Neural cell (in vitro differentiated cells): ENCODE measurements at regions not wholly inside any gene's neighbourhood (a gene's known extent, or its start where the extent isn't known, plus 50 kb on each side); places are given as distances from the start of the nearest gene placed in this dataset.

Experiments used
- H2AFZ ChIP-seq: fragments of 200-600, 300-800 bp; sonication (generic), shearing (Covaris generic); 2 replicates; pipeline ENCODE4 v1.6.0; 2014; ENCODE audit warnings: low read depth, mild to moderate bottlenecking, antibody characterized with exemption, low read length, moderate library complexity
- H3F3A ChIP-seq: fragments of 200-600 bp; shearing (Covaris generic); 2 replicates; pipeline ENCODE4 v1.6.1; 2016; ENCODE audit warnings: mild to moderate bottlenecking, moderate library complexity, mixed read lengths, antibody characterized with exemption, low read length; ENCODE audit not compliant: insufficient read depth, poor library complexity, severe bottlenecking
- H3K27ac ChIP-seq: fragments of 200-600, 300-800 bp; sonication (generic), shearing (Covaris generic); 2 replicates; pipeline ENCODE4 v1.5.1; 2014; ENCODE audit warnings: mild to moderate bottlenecking, low read length, moderate library complexity
- H3K27me3 ChIP-seq: fragments of 300-800, 200-600 bp; sonication (generic), shearing (Covaris generic); 2 replicates; pipeline ENCODE4 v1.6.0; 2014; ENCODE audit warnings: mild to moderate bottlenecking, low read depth, low read length, moderate library complexity; ENCODE audit not compliant: insufficient read depth
- H3K36me3 ChIP-seq: fragments of 300-800, 200-600 bp; sonication (generic), shearing (Covaris generic); 2 replicates; pipeline ENCODE4 v1.5.1; 2014; ENCODE audit warnings: mild to moderate bottlenecking, antibody characterized with exemption, low read length, moderate library complexity; ENCODE audit not compliant: insufficient read depth
- H3K4me2 ChIP-seq: fragments of 300-800, 200-600 bp; sonication (generic), shearing (Covaris generic); 2 replicates; pipeline ENCODE4 v1.6.0; 2014; ENCODE audit warnings: mild to moderate bottlenecking, low read length
- H3K4me3 ChIP-seq: fragments of 300-800, 200-600 bp; sonication (generic), shearing (Covaris generic); 2 replicates; pipeline ENCODE4 v1.5.1; 2014; ENCODE audit warnings: mild to moderate bottlenecking, low read length, moderate library complexity
- H3K79me2 ChIP-seq: fragments of 200-600 bp; shearing (Covaris generic); replicated peaks from 2 replicates; pipeline ENCODE4 v1.6.0; 2014; ENCODE audit warnings: mild to moderate bottlenecking, low read length, moderate library complexity; ENCODE audit not compliant: insufficient read depth
- H3K9ac ChIP-seq: fragments of 300-800, 200-600 bp; sonication (generic), shearing (Covaris generic); 2 replicates; pipeline ENCODE4 v1.6.1; 2016; ENCODE audit warnings: mild to moderate bottlenecking, low read length, mixed read lengths
- H3K9me2 ChIP-seq: fragments of 200-600 bp; shearing (Covaris generic); 2 replicates; pipeline ENCODE4 v1.6.1; 2016; ENCODE audit warnings: mild to moderate bottlenecking, low read length, mixed read lengths; ENCODE audit not compliant: insufficient read depth
- H3K9me3 ChIP-seq: fragments of 200-600, 300-800 bp; sonication (generic), shearing (Covaris generic); 2 replicates; pipeline ENCODE4 v1.6.1; 2016; ENCODE audit warnings: mild to moderate bottlenecking, mixed run types, low read length, moderate library complexity, mixed read lengths
- H4K20me1 ChIP-seq: fragments of 200-600 bp; shearing (Covaris generic); 2 replicates; pipeline ENCODE4 v1.6.1; 2016; ENCODE audit warnings: mild to moderate bottlenecking, mixed run types; ENCODE audit not compliant: insufficient read depth
- CTCF ChIP-seq: fragments of 450-650 bp; IDR thresholded peaks from 2 replicates; pipeline ENCODE4 v1.5.1; 2014; ENCODE audit warnings: antibody characterized with exemption, mild to moderate bottlenecking, moderate library complexity; ENCODE audit not compliant: poor library complexity, severe bottlenecking
- EP300 ChIP-seq: fragments of 450-650 bp; conservative IDR thresholded peaks from 2 replicates; pipeline ENCODE4 v1.6.1; 2014; ENCODE audit warnings: antibody characterized with exemption, mild to moderate bottlenecking, moderate library complexity; ENCODE audit not compliant: poor library complexity, severe bottlenecking
- EZH2 ChIP-seq: fragments of 200-600, 300-800 bp; shearing (Covaris generic), sonication (generic); IDR thresholded peaks from 2 replicates; pipeline ENCODE4 v1.6.1; 2014; ENCODE audit warnings: antibody characterized with exemption, low read length, borderline replicate concordance, mild to moderate bottlenecking; ENCODE audit not compliant: insufficient read depth, poor library complexity, severe bottlenecking
- MXI1 ChIP-seq: fragments of 450-650 bp; conservative IDR thresholded peaks from 2 replicates; pipeline ENCODE4 v1.6.1; 2014; ENCODE audit warnings: antibody characterized with exemption, mild to moderate bottlenecking; ENCODE audit not compliant: poor library complexity, severe bottlenecking
- POLR2AphosphoS5 ChIP-seq: IDR thresholded peaks from 2 replicates; pipeline ENCODE4 v1.6.1; 2012
- RAD21 ChIP-seq: fragments of 450-650 bp; conservative IDR thresholded peaks from 2 replicates; pipeline ENCODE4 v1.6.1; 2014; ENCODE audit warnings: antibody characterized with exemption, mild to moderate bottlenecking, moderate library complexity
- REST ChIP-seq: IDR thresholded peaks from 2 replicates; pipeline ENCODE4 v1.6.1; 2012; ENCODE audit warnings: borderline replicate concordance
- SMC3 ChIP-seq: fragments of 450-650 bp; conservative IDR thresholded peaks from 2 replicates; pipeline ENCODE4 v1.6.1; 2014; ENCODE audit warnings: antibody characterized with exemption, mild to moderate bottlenecking, moderate library complexity; ENCODE audit not compliant: poor library complexity
- TAF1 ChIP-seq: IDR thresholded peaks from 2 replicates; pipeline ENCODE4 v1.6.1; 2012; ENCODE audit warnings: low read depth

DNA sequence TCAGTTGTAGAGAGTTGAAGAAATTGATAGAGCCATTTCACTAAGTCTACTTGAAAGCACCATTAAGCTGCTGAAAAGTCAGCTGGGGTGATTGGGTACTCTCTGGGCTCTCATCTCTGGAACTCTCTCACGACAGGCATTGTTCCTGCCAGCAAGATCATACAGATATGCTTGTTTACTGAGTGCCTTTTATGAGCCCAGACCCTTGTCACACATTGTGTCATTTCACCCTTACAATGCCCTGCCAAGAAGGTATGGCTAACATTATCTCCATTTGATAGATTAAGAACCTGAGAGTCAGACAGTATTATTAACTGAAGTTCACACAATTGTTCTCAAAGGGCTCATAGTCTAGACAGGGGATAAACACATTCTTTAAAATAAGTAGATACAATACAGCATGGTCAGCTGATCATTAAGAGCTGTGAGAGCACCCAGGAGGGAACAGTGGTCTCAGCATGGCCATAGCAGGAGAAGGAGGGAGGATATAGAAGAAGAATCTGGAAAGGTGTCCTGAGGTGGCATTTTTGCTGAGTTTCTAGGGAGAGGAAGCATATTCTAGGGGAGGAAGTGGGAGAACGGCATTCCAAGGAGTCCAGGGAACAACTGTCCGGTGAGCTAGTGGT, 580.5 kb downstream of the INSC start:
- Histone ChIP-seq H3K9me3 (no peaks in the 10 kb centered on the region), H3K27ac (no peak overlapping the region), H3K4me3 (no peak overlapping the region), H3K36me3 (no peaks in the 10 kb centered on the region), H3K9ac (no peak overlapping the region), H3K4me2 (no peak overlapping the region), H3K27me3 (no peaks in the 10 kb centered on the region), H2AFZ (no peak overlapping the region), H3K79me2 (no peaks in the 10 kb centered on the region), H4K20me1 (no peaks in the 10 kb centered on the region), H3K9me2 (no peaks in the 10 kb centered on the region), H3F3A (no peaks in the 10 kb centered on the region)
- no peak for TF ChIP-seq REST
- TF ChIP-seq EP300, result peak; percentile 87
- no peak for TF ChIP-seq RAD21
- TF ChIP-seq POLR2AphosphoS5, result peak; percentile 83
- TF ChIP-seq TAF1, result no peak
- no peak for TF ChIP-seq CTCF
- no peak for TF ChIP-seq EZH2
- no peak for TF ChIP-seq MXI1

- Histone ChIP-seq H3K27ac (no peak overlapping the region), H3K4me3 (no peak overlapping the region), H3K36me3 (no peaks in the 10 kb centered on the region), H4K20me1 (no peaks in the 10 kb centered on the region), H3K79me2 (no peaks in the 10 kb centered on the region), H3K9ac (no peak overlapping the region), H3K9me3 (no peaks in the 10 kb centered on the region), H3K9me2 (no peaks in the 10 kb centered on the region), H3F3A (no peaks in the 10 kb centered on the region), H3K27me3 (no peaks in the 10 kb centered on the region), H2AFZ (no peak overlapping the region), H3K4me2 (no peak overlapping the region)
- TF ChIP-seq CTCF (no peak), EP300 (no peak), RAD21 (no peak), SMC3 (no peak), TAF1 (no peak), REST (no peak), EZH2 (no peak), MXI1 (no peak), POLR2AphosphoS5 (no peak)
These were observed 581.3 kb downstream of the INSC start for GRCh38 chr11:15696069-15696468.
